KMS-11 (cell line): ENCODE measurements at regions not wholly inside any gene's neighbourhood (a gene's known extent, or its start where the extent isn't known, plus 50 kb on each side); places are given as distances from the start of the nearest gene placed in this dataset.
A peak's percentile ranks its signal among the peaks of the same experiment; 100 is the strongest.

Experiments
- H2AFZ ChIP-seq: fragments of 200-600 bp; sonication (generic); 2 replicates; pipeline ENCODE4 v1.6.1; 2016; ENCODE audit warnings: antibody characterized with exemption, mixed run types, low read depth
- H3K27ac ChIP-seq: fragments of 200-600 bp; sonication (generic); 2 replicates; pipeline ENCODE4 v1.6.1; 2016; ENCODE audit warnings: mild to moderate bottlenecking, mixed run types
- H3K27me3 ChIP-seq: fragments of 200-600 bp; sonication (generic); 2 replicates; pipeline ENCODE4 v1.6.1; 2017; ENCODE audit warnings: mild to moderate bottlenecking, low read depth, mixed run types, moderate library complexity; ENCODE audit not compliant: insufficient read depth
- H3K36me3 ChIP-seq: fragments of 200-600 bp; sonication (generic); 2 replicates; pipeline ENCODE4 v1.6.1; 2017; ENCODE audit warnings: mild to moderate bottlenecking, mixed run types; ENCODE audit not compliant: insufficient read depth
- H3K4me1 ChIP-seq: fragments of 200-600 bp; sonication (generic); 2 replicates; pipeline ENCODE4 v1.6.1; 2016; ENCODE audit warnings: mild to moderate bottlenecking, low read depth, mixed run types; ENCODE audit not compliant: poor library complexity, severe bottlenecking
- H3K4me2 ChIP-seq: fragments of 200-600 bp; sonication (generic); 2 replicates; pipeline ENCODE4 v1.7.0; 2016; ENCODE audit warnings: mild to moderate bottlenecking, mixed run types
- H3K4me3 ChIP-seq: fragments of 200-600 bp; sonication (generic); IDR thresholded peaks from 2 replicates; pipeline ENCODE4 v1.6.1; 2017; ENCODE audit warnings: low read depth, low read length, mixed read lengths; ENCODE audit not compliant: insufficient read depth
- H3K79me2 ChIP-seq: fragments of 200-600 bp; sonication (generic); 2 replicates; pipeline ENCODE4 v1.6.1; 2016; ENCODE audit warnings: low read depth, mixed run types; ENCODE audit not compliant: insufficient read depth
- H3K9ac ChIP-seq: fragments of 200-600 bp; sonication (generic); 2 replicates; pipeline ENCODE4 v1.6.1; 2016; ENCODE audit warnings: mild to moderate bottlenecking, mixed run types
- H4K20me1 ChIP-seq: fragments of 200-600 bp; sonication (generic); 2 replicates; pipeline ENCODE4 v1.6.1; 2016; ENCODE audit warnings: mild to moderate bottlenecking, mixed run types; ENCODE audit not compliant: insufficient read depth
- CTCF ChIP-seq: fragments of 200-600 bp; sonication (generic); conservative IDR thresholded peaks from 2 replicates; pipeline ENCODE4 v1.6.1; 2017; ENCODE audit warnings: low read depth, mild to moderate bottlenecking, antibody characterized with exemption, low read length, moderate library complexity, mixed read lengths

GRCh38 chr7:3109311-3109915 is 65.7 kb upstream of the CARD11 start:
- H3K79me2 ChIP-seq, result no peaks in the 10 kb centered on the region
- no peak overlapping the region for H3K27ac ChIP-seq

GRCh38 chr7:3112479-3113134 is 68.9 kb upstream of the CARD11 start:
- Histone ChIP-seq H2AFZ (peak overlapping the region; percentile 32; the same call in 1 of the 2 replicates), H3K79me2 (no peaks in the 10 kb centered on the region), H3K4me1 (peaks cover 13% of the 10 kb centered on the region), H3K4me3 (no peak overlapping the region), H3K9ac (no peak overlapping the region), H4K20me1 (no peaks in the 10 kb centered on the region), H3K27me3 (no peaks in the 10 kb centered on the region), H3K4me2 (no peak overlapping the region; the same call in 1 of the 2 replicates), H3K36me3 (no peaks in the 10 kb centered on the region), H3K27ac (0 out of 2 replicates have a peak overlapping the region, but pooled peaks have one; percentile 12)
- no peak for TF ChIP-seq CTCF

More at GRCh38 chr7:3109311-3109915, 65.7 kb upstream of the CARD11 start:
- Histone ChIP-seq H3K36me3 (no peaks in the 10 kb centered on the region), H3K4me1 (peaks cover 13% of the 10 kb centered on the region), H4K20me1 (no peaks in the 10 kb centered on the region), H3K4me2 (no peak overlapping the region), H3K27me3 (no peaks in the 10 kb centered on the region), H3K4me3 (no peak overlapping the region), H2AFZ (no peak overlapping the region), H3K9ac (no peak overlapping the region)
- TF ChIP-seq CTCF, result no peak

GRCh38 chr7:3114917-3115316 is 71.2 kb upstream of the CARD11 start:
- no peaks in the 10 kb centered on the region for H4K20me1 ChIP-seq
- no peak overlapping the region for H3K4me2 ChIP-seq
- no peak overlapping the region for H3K9ac ChIP-seq
- no peak for TF ChIP-seq CTCF
- no peak overlapping the region for H3K27ac ChIP-seq
- H3K4me3 ChIP-seq, result no peak overlapping the region
- H3K36me3 ChIP-seq, result no peaks in the 10 kb centered on the region
- peaks cover 13% of the 10 kb centered on the region for H3K4me1 ChIP-seq
- no peak overlapping the region for H2AFZ ChIP-seq
- no peaks in the 10 kb centered on the region for H3K79me2 ChIP-seq
- H3K27me3 ChIP-seq, result no peaks in the 10 kb centered on the region

- Histone ChIP-seq H3K9ac (no peak overlapping the region), H3K4me2 (no peak overlapping the region)
- no peak for TF ChIP-seq CTCF
Measured at GRCh38 chr7:3117081-3117480, 73.4 kb upstream of the CARD11 start.

More at GRCh38 chr7:3117081-3117480, 73.4 kb upstream of the CARD11 start:
- H3K4me1 ChIP-seq, result peaks cover 11% of the 10 kb centered on the region
- no peak overlapping the region for H3K4me3 ChIP-seq
- H3K27ac ChIP-seq, result no peak overlapping the region
- H2AFZ ChIP-seq, result no peak overlapping the region
- H3K79me2 ChIP-seq, result no peaks in the 10 kb centered on the region
- H3K27me3 ChIP-seq, result no peaks in the 10 kb centered on the region
- H3K36me3 ChIP-seq, result no peaks in the 10 kb centered on the region
- no peaks in the 10 kb centered on the region for H4K20me1 ChIP-seq
